MM.1S (cell line): ENCODE measurements at regions not wholly inside any gene's neighbourhood (a gene's known extent, or its start where the extent isn't known, plus 50 kb on each side); places are given as distances from the start of the nearest gene placed in this dataset.

ENCODE experiments used
- DNase-seq: peaks from one replicate; pipeline ENCODE4 v3.0.0-alpha.2; 2015
- H2AFZ ChIP-seq: fragments of 300-600 bp; sonication (generic); 2 replicates; pipeline ENCODE4 v1.6.0; 2016; ENCODE audit warnings: antibody characterized with exemption, low read length
- H3F3A ChIP-seq: fragments of 300-600 bp; sonication (generic); 2 replicates; pipeline ENCODE4 v1.6.1; 2016; ENCODE audit warnings: mild to moderate bottlenecking, antibody characterized with exemption, low read length, moderate library complexity, mixed read lengths; ENCODE audit not compliant: insufficient read depth
- H3K27ac ChIP-seq: fragments of 300-600 bp; sonication (generic); 2 replicates; pipeline ENCODE4 v1.5.1; 2016; ENCODE audit warnings: mild to moderate bottlenecking, low read length
- H3K27me3 ChIP-seq: fragments of 300-600 bp; sonication (generic); replicated peaks from 2 replicates; pipeline ENCODE4 v1.6.0; 2016; ENCODE audit warnings: low read length; ENCODE audit not compliant: insufficient read depth
- H3K36me3 ChIP-seq: fragments of 300-600 bp; sonication (generic); replicated peaks from 2 replicates; pipeline ENCODE4 v1.6.1; 2016; ENCODE audit warnings: mild to moderate bottlenecking, low read length, mixed read lengths; ENCODE audit not compliant: insufficient read depth
- H3K4me1 ChIP-seq: fragments of 300-600 bp; sonication (generic); 2 replicates; pipeline ENCODE4 v1.6.1; 2016; ENCODE audit warnings: low read length, mixed read lengths
- H3K4me2 ChIP-seq: fragments of 300-600 bp; sonication (generic); 2 replicates; pipeline ENCODE4 v1.6.0; 2016; ENCODE audit warnings: low read depth, low read length
- H3K4me3 ChIP-seq: fragments of 300-600 bp; sonication (generic); 2 replicates; pipeline ENCODE4 v1.5.1; 2016; ENCODE audit warnings: low read length, mixed read lengths
- H3K79me2 ChIP-seq: fragments of 300-600 bp; sonication (generic); 2 replicates; pipeline ENCODE4 v1.6.1; 2016; ENCODE audit warnings: mixed run types, low read length, mixed read lengths
- H3K9ac ChIP-seq: fragments of 300-600 bp; sonication (generic); 2 replicates; pipeline ENCODE4 v1.6.1; 2016; ENCODE audit warnings: low read length, mixed read lengths
- H3K9me2 ChIP-seq: fragments of 300-600 bp; sonication (generic); replicated peaks from 2 replicates; pipeline ENCODE4 v1.6.1; 2016; ENCODE audit warnings: mild to moderate bottlenecking, low read length, mixed read lengths; ENCODE audit not compliant: insufficient read depth
- H3K9me3 ChIP-seq: fragments of 300-600 bp; sonication (generic); replicated peaks from 2 replicates; pipeline ENCODE4 v1.6.1; 2016; ENCODE audit warnings: mild to moderate bottlenecking, low read length, mixed read lengths; ENCODE audit not compliant: insufficient read depth
- H4K20me1 ChIP-seq: fragments of 300-600 bp; sonication (generic); 2 replicates; pipeline ENCODE4 v1.6.1; 2016; ENCODE audit warnings: mild to moderate bottlenecking, low read length, moderate library complexity, mixed read lengths; ENCODE audit not compliant: insufficient read depth
- EZH2 ChIP-seq: fragments of 300-600 bp; sonication (generic); optimal IDR thresholded peaks from 2 replicates; pipeline ENCODE3; 2017; ENCODE audit warnings: low read depth, mild to moderate bottlenecking, antibody characterized with exemption, low read length, mixed read lengths
- EZH2phosphoT487 ChIP-seq: fragments of 300-600 bp; sonication (generic); IDR thresholded peaks from 2 replicates; pipeline ENCODE4 v1.6.1; 2018; ENCODE audit warnings: antibody characterized with exemption, low read length
- TF ChIP-seq, protein P1 (sequence below): fragments of 300-600 bp; sonication (generic); IDR thresholded peaks from 2 replicates; pipeline ENCODE4 v1.5.1; 2016; ENCODE audit warnings: antibody characterized with exemption, low read length, mixed read lengths

DNA sequence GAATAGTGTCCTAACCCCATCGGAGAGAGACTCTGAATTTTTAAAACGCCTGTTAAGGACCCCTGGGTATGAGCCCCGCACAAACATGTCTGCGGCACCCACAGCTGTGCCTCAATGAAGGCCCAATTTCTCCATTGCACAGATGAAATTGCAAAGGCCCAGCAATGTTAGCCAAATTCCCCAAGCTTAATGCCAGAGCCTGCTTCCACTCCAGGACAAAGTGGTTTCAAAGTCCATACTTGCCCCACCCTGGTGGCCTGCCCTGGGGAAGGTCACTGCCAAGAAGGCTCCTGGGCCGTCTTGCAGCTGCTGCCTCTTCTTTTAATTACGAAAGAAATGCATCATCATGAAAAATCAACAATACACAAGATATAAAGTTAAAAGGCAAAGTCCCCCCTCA is 1179.7 kb downstream of the VRK1 start:
- Histone ChIP-seq H3K9me3 (no peaks in the 10 kb centered on the region), H3F3A (no peaks in the 10 kb centered on the region), H3K9ac (no peak overlapping the region), H3K79me2 (no peaks in the 10 kb centered on the region), H3K27ac (no peak overlapping the region), H3K9me2 (no peaks in the 10 kb centered on the region), H3K4me1 (no peaks in the 10 kb centered on the region), H3K4me3 (no peak overlapping the region), H2AFZ (no peak overlapping the region), H3K36me3 (no peaks in the 10 kb centered on the region), H3K27me3 (no peaks in the 10 kb centered on the region), H4K20me1 (no peaks in the 10 kb centered on the region), H3K4me2 (no peak overlapping the region)
- DNase-seq: no peak
- TF ChIP-seq, protein P1, sequence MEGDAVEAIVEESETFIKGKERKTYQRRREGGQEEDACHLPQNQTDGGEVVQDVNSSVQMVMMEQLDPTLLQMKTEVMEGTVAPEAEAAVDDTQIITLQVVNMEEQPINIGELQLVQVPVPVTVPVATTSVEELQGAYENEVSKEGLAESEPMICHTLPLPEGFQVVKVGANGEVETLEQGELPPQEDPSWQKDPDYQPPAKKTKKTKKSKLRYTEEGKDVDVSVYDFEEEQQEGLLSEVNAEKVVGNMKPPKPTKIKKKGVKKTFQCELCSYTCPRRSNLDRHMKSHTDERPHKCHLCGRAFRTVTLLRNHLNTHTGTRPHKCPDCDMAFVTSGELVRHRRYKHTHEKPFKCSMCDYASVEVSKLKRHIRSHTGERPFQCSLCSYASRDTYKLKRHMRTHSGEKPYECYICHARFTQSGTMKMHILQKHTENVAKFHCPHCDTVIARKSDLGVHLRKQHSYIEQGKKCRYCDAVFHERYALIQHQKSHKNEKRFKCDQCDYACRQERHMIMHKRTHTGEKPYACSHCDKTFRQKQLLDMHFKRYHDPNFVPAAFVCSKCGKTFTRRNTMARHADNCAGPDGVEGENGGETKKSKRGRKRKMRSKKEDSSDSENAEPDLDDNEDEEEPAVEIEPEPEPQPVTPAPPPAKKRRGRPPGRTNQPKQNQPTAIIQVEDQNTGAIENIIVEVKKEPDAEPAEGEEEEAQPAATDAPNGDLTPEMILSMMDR: no peak
- no peak for TF ChIP-seq EZH2phosphoT487
- TF ChIP-seq EZH2: no peak

DNA sequence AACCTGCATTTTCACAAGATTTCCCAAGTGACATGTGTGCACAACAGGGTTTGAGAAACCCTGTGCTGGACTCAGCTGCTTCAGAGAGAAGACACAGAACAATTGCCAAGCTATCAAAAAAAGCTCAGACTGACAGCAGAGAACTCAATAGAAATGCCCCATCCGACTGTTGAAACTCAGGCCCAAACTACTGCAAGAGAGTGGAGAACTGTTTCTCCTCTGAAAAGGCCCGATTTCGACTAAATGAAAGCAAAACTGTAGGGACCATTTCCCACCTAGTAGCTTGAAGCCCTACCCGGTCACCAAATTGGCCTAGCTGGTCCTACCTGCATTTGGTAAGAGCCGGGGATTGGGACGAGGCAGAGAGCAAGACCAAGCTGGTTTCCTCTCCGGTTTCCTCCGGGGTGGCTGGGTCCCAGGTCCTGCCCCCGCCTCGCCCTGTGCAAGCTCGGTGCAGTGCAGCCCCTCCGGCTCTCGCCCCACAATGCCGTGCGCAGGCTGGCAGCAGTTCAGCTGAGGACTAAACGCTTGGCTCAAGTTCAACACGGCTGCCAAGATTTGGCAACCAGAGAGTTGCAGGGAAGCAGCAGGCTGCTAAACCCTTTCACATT is 1180.6 kb downstream of the VRK1 start:
- H3K79me2 ChIP-seq: no peaks in the 10 kb centered on the region
- no peaks in the 10 kb centered on the region for H3K27me3 ChIP-seq
- H3K4me1 ChIP-seq: no peaks in the 10 kb centered on the region
- no peak overlapping the region for H3K4me3 ChIP-seq
- no peaks in the 10 kb centered on the region for H3K9me2 ChIP-seq
- H3K9ac ChIP-seq: no peak overlapping the region
- H2AFZ ChIP-seq: no peak overlapping the region
- H3K36me3 ChIP-seq: no peaks in the 10 kb centered on the region
- TF ChIP-seq, protein P1: no peak
- TF ChIP-seq EZH2phosphoT487: no peak
- TF ChIP-seq EZH2: no peak
- H4K20me1 ChIP-seq: no peaks in the 10 kb centered on the region
- H3K9me3 ChIP-seq: no peaks in the 10 kb centered on the region
- no peak overlapping the region for H3K27ac ChIP-seq
- H3F3A ChIP-seq: no peaks in the 10 kb centered on the region
- no peak for DNase-seq
- H3K4me2 ChIP-seq: no peak overlapping the region

DNA sequence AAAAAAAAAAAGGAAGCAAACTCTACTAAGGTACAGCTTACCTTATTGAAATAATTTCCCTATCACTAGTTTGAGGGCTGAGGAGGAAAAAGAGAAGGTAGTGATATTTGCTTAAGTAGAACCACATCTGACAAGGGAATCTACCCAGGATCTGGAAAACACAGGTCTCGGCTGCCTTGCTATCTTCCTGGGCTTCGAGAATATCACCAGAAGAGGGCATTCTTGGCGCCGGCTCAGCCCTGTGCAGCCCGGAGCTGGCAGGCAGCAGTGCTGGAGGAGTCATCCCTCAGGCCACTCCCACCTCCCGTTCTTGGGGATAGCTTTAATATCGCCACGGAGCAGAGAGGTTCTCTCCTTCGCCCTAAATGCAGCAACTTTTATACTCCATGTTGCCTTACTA is 1181.2 kb downstream of the VRK1 start:
- no peak overlapping the region for H3K4me3 ChIP-seq
- no peaks in the 10 kb centered on the region for H3K27me3 ChIP-seq
- no peak overlapping the region for H3K27ac ChIP-seq
- no peak overlapping the region for H3K9ac ChIP-seq
- H3K79me2 ChIP-seq: no peaks in the 10 kb centered on the region
- no peaks in the 10 kb centered on the region for H3K9me2 ChIP-seq
- no peak overlapping the region for H2AFZ ChIP-seq
- H3K4me2 ChIP-seq: no peak overlapping the region
- no peaks in the 10 kb centered on the region for H3K4me1 ChIP-seq
- no peak for TF ChIP-seq EZH2
- no peak for DNase-seq
- H4K20me1 ChIP-seq: no peaks in the 10 kb centered on the region
- H3K36me3 ChIP-seq: no peaks in the 10 kb centered on the region
- no peaks in the 10 kb centered on the region for H3K9me3 ChIP-seq
- H3F3A ChIP-seq: no peaks in the 10 kb centered on the region

DNA sequence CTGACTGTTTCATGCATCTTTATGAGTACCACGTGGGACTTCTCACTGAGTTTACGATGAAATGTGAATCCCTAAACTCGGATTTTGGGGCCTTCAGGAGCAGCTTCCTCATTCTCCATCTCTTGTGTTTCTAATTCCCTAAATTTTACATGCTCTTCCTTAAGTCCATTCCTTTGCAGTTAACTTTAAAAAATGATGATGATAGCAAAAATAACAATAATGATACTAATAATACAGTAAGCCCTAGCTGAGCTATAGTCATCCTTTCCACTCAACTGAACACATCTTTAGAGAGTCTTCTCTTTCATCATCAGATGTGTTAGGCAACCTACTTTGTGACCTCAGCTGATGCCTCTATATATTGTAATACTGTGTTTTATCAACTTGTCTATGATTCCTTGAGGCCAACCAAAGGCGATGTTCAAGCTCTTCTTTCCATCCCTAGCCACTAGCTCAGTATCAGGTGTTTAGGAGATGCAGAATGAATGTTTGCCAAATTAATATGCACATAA is 1196.4 kb downstream of the VRK1 start:
- no peaks in the 10 kb centered on the region for H3K79me2 ChIP-seq
- H3F3A ChIP-seq: no peaks in the 10 kb centered on the region
- H3K4me3 ChIP-seq: no peak overlapping the region
- no peak overlapping the region for H2AFZ ChIP-seq
- H3K36me3 ChIP-seq: no peaks in the 10 kb centered on the region
- H4K20me1 ChIP-seq: no peaks in the 10 kb centered on the region
- no peak overlapping the region for H3K27ac ChIP-seq
- H3K9me2 ChIP-seq: no peaks in the 10 kb centered on the region
- no peaks in the 10 kb centered on the region for H3K4me1 ChIP-seq
- H3K4me2 ChIP-seq: no peak overlapping the region
- TF ChIP-seq, protein P1: no peak
- TF ChIP-seq EZH2: no peak
- TF ChIP-seq EZH2phosphoT487: no peak
- H3K9me3 ChIP-seq: no peaks in the 10 kb centered on the region
- no peak overlapping the region for H3K9ac ChIP-seq
- H3K27me3 ChIP-seq: no peaks in the 10 kb centered on the region
- DNase-seq: no peak
